NCI-H2081 (cell line): ENCODE measurements at regions not wholly inside any gene's neighbourhood (a gene's known extent, or its start where the extent isn't known, plus 50 kb on each side); places are given as distances from the start of the nearest gene placed in this dataset.

ENCODE experiments used
- DNase-seq, 2 experiments: peaks; one replicate each; lab custom pipeline; 2025; lab: John Stamatoyannopoulos, UW

DNA sequence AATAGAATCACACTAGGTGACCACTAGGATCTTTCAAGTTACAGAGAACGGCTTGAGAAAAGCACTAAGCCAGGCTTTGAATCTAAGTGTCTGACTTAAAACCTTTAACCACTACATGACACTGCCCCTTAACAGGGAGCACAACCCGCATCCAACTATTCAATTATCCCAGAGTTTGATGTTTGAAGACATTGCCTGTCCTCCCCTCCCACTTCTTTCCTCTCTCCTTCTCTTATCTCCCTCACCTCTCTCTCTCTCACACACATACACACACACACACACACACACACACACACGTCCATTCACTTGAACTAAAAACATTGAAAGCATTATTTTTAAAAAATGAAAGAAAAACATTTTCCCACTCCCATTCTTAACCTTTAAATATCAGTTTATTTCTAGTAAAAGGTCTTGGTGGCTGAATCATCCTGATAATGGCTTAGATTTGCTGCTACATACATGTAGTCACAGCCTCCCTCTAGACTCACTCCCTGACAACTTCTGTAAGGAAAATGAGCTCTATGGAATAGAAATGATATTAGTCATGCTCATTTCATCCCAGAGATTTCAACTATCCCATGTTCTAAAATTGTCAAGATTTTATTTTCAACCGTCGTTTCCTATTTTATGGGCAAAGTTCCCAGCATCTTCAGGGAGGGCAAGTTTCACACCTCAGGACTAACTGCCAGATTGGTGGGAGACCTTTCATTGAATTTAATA lies 53.5 kb upstream of the RAP1B start:
- DNase-seq = no peak

- no peak for DNase-seq
These were observed 51.5 kb upstream of the RAP1B start for GRCh38 chr12:68559246-68559645.

- DNase-seq = no peak
These were observed 50.5 kb upstream of the RAP1B start for GRCh38 chr12:68559984-68560850.

DNA sequence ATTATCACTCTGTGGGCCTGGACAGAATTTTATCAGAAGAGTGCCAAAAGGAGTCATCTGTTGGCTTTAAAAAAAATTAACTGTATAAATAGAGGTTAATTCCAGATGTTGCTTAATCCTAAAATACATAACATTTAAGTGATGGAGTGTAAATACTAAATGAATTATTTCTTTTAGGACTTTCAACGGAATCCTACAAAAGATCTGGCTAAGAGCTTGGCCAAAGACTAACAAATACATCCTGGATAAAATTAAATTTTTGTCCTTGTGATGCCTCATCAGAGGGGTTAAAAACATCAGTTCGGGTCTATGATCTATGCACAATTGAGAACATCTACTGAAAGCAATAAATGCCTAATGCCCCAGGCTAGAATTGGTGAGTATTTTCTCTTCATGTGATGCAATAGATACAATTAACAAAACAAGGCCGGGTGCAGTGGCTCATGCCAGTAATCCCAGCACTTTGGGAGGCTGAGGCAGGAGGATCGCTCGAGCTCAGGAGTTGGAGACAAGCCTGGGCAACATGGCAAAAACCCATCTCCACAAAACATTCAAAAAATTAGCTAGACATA lies 49.8 kb upstream of the RAP1B start:
- DNase-seq = no peak
